ENCODE measurements at regions not wholly inside any gene's neighbourhood (a gene's known extent, or its start where the extent isn't known, plus 50 kb on each side); places are given as distances from the start of the nearest gene placed in this dataset.

- Histone ChIP-seq H3K27ac (ENCODE audit: low read depth) (no peak overlapping the region), H3K4me2 (no peak overlapping the region), H2AFZ (no peak overlapping the region), H3K79me2 (replicated peaks; ENCODE audit: insufficient read depth) (no peaks in the 10 kb centered on the region), H3K27me3 (ENCODE audit: insufficient read depth) (no peaks in the 10 kb centered on the region), H3K4me3 (no peak overlapping the region), H3K9me2 (ENCODE audit: insufficient read depth) (no peaks in the 10 kb centered on the region), H3K4me1 (ENCODE audit: insufficient read depth) (no peaks in the 10 kb centered on the region), H4K20me1 (replicated peaks; ENCODE audit: insufficient read depth) (no peaks in the 10 kb centered on the region), H3F3A (replicated peaks; ENCODE audit: low read depth) (no peaks in the 10 kb centered on the region), H3K36me3 (ENCODE audit: insufficient read depth) (no peaks in the 10 kb centered on the region)
- Mint-ChIP-seq H3K4me3 (no peak overlapping the region), H3K9me3 (no peaks in the 10 kb centered on the region; the same call in 2 of the 3 replicates), H3K36me3 (ENCODE audit: low read depth) (no peaks in the 10 kb centered on the region), H3K4me1 (0 out of 3 replicates have a peak, but pooled peaks cover 3% of the 10 kb centered on the region), H3K27me3 (ENCODE audit: insufficient read depth, low read depth, poor library complexity) (no peaks in the 10 kb centered on the region), H3K27ac (no peak overlapping the region)
- TF ChIP-seq, protein P1, sequence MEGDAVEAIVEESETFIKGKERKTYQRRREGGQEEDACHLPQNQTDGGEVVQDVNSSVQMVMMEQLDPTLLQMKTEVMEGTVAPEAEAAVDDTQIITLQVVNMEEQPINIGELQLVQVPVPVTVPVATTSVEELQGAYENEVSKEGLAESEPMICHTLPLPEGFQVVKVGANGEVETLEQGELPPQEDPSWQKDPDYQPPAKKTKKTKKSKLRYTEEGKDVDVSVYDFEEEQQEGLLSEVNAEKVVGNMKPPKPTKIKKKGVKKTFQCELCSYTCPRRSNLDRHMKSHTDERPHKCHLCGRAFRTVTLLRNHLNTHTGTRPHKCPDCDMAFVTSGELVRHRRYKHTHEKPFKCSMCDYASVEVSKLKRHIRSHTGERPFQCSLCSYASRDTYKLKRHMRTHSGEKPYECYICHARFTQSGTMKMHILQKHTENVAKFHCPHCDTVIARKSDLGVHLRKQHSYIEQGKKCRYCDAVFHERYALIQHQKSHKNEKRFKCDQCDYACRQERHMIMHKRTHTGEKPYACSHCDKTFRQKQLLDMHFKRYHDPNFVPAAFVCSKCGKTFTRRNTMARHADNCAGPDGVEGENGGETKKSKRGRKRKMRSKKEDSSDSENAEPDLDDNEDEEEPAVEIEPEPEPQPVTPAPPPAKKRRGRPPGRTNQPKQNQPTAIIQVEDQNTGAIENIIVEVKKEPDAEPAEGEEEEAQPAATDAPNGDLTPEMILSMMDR (conservative IDR thresholded peaks at IDR 0.05; ENCODE audit: low read depth in 2 of 2), result no peak
- no peak for TF ChIP-seq ZNF114 (CRISPR knock-in tag; IDR thresholded peaks at IDR 0.05)
- TF ChIP-seq EZH2 (IDR thresholded peaks at IDR 0.05; ENCODE audit: low read depth, unreplicated experiment), result no peak
- no peak for TF ChIP-seq ETS1 (IDR thresholded peaks at IDR 0.05)
- TF ChIP-seq, protein P2, sequence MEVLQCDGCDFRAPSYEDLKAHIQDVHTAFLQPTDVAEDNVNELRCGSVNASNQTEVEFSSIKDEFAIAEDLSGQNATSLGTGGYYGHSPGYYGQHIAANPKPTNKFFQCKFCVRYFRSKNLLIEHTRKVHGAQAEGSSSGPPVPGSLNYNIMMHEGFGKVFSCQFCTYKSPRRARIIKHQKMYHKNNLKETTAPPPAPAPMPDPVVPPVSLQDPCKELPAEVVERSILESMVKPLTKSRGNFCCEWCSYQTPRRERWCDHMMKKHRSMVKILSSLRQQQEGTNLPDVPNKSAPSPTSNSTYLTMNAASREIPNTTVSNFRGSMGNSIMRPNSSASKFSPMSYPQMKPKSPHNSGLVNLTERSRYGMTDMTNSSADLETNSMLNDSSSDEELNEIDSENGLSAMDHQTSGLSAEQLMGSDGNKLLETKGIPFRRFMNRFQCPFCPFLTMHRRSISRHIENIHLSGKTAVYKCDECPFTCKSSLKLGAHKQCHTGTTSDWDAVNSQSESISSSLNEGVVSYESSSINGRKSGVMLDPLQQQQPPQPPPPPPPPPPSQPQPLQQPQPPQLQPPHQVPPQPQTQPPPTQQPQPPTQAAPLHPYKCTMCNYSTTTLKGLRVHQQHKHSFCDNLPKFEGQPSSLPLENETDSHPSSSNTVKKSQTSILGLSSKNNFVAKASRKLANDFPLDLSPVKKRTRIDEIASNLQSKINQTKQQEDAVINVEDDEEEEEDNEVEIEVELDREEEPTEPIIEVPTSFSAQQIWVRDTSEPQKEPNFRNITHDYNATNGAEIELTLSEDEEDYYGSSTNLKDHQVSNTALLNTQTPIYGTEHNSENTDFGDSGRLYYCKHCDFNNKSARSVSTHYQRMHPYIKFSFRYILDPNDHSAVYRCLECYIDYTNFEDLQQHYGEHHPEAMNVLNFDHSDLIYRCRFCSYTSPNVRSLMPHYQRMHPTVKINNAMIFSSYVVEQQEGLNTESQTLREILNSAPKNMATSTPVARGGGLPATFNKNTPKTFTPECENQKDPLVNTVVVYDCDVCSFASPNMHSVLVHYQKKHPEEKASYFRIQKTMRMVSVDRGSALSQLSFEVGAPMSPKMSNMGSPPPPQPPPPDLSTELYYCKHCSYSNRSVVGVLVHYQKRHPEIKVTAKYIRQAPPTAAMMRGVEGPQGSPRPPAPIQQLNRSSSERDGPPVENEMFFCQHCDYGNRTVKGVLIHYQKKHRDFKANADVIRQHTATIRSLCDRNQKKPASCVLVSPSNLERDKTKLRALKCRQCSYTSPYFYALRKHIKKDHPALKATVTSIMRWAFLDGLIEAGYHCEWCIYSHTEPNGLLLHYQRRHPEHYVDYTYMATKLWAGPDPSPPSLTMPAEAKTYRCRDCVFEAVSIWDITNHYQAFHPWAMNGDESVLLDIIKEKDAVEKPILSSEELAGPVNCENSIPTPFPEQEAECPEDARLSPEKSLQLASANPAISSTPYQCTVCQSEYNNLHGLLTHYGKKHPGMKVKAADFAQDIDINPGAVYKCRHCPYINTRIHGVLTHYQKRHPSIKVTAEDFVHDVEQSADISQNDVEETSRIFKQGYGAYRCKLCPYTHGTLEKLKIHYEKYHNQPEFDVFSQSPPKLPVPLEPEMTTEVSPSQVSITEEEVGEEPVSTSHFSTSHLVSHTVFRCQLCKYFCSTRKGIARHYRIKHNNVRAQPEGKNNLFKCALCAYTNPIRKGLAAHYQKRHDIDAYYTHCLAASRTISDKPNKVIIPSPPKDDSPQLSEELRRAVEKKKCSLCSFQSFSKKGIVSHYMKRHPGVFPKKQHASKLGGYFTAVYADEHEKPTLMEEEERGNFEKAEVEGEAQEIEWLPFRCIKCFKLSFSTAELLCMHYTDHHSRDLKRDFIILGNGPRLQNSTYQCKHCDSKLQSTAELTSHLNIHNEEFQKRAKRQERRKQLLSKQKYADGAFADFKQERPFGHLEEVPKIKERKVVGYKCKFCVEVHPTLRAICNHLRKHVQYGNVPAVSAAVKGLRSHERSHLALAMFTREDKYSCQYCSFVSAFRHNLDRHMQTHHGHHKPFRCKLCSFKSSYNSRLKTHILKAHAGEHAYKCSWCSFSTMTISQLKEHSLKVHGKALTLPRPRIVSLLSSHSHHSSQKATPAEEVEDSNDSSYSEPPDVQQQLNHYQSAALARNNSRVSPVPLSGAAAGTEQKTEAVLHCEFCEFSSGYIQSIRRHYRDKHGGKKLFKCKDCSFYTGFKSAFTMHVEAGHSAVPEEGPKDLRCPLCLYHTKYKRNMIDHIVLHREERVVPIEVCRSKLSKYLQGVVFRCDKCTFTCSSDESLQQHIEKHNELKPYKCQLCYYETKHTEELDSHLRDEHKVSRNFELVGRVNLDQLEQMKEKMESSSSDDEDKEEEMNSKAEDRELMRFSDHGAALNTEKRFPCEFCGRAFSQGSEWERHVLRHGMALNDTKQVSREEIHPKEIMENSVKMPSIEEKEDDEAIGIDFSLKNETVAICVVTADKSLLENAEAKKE (CRISPR knock-in tag; IDR thresholded peaks at IDR 0.05), result no peak
- no peak for TF ChIP-seq REST (IDR thresholded peaks at IDR 0.05; ENCODE audit: unreplicated experiment)
- no peak for TF ChIP-seq CREB1 (CRISPR knock-in tag; IDR thresholded peaks at IDR 0.05; ENCODE audit: low read depth)
- TF ChIP-seq STAT1 (IDR thresholded peaks at IDR 0.05; ENCODE audit: unreplicated experiment), result no peak
- TF ChIP-seq JUNB (IDR thresholded peaks at IDR 0.05; ENCODE audit: unreplicated experiment), result no peak
- no peak for TF ChIP-seq EZH2phosphoT487 (IDR thresholded peaks at IDR 0.05; ENCODE audit: unreplicated experiment)
- no peak for TF ChIP-seq ZNF331 (CRISPR knock-in tag; IDR thresholded peaks at IDR 0.05; ENCODE audit: low read depth)
- TF ChIP-seq NANOG (IDR thresholded peaks at IDR 0.05; ENCODE audit: borderline replicate concordance), result no peak
- no peak for TF ChIP-seq POLR2AphosphoS5 (IDR thresholded peaks at IDR 0.05; ENCODE audit: low read depth)
- ATAC-seq (no peak), DNase-seq (ENCODE audit: low spot score) (no peak)
These were observed 246.6 kb downstream of the INSC start for GRCh38 chr11:15361316-15361715.
